PC-3 (cell line): ENCODE measurements at regions not wholly inside any gene's neighbourhood (a gene's known extent, or its start where the extent isn't known, plus 50 kb on each side); places are given as distances from the start of the nearest gene placed in this dataset.

Experiments
- EZH2 ChIP-seq: fragments of 300-600 bp; sonication (generic); IDR thresholded peaks from one replicate; pipeline ENCODE4 v1.6.1; 2017; ENCODE audit warnings: antibody characterized with exemption, mild to moderate bottlenecking, low read length; ENCODE audit not compliant: unreplicated experiment
- EZH2phosphoT487 ChIP-seq: fragments of 300-600 bp; sonication (generic); IDR thresholded peaks from 2 replicates; pipeline ENCODE4 v1.6.1; 2018; ENCODE audit warnings: mild to moderate bottlenecking, antibody characterized with exemption, low read length, borderline replicate concordance
- TF ChIP-seq, protein P1 (sequence below): fragments of 300-600 bp; sonication (generic); conservative IDR thresholded peaks from 2 replicates; pipeline ENCODE4 v1.5.1; 2017; ENCODE audit warnings: antibody characterized with exemption, low read depth, mild to moderate bottlenecking, low read length

DNA sequence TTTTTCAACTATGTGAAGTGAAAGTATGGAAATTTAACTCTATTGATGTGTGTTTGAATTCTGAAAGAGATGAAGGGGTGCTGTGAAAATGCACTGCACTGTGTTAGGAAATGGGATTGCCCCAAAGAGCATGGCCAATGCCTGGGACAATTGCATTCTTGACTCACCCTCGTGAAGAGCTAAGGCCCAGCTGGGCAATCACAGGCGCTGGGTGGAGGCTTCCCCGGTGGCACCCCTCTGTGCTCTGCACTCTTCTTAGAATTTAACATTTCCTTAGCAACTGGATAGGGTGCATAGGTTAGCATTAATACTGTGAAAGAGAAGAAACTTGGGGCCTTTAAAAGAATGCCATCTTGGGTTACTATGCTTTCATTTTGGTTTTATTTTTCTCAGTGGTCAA lies 179.9 kb upstream of the GOLIM4 start:
- TF ChIP-seq, protein P1, sequence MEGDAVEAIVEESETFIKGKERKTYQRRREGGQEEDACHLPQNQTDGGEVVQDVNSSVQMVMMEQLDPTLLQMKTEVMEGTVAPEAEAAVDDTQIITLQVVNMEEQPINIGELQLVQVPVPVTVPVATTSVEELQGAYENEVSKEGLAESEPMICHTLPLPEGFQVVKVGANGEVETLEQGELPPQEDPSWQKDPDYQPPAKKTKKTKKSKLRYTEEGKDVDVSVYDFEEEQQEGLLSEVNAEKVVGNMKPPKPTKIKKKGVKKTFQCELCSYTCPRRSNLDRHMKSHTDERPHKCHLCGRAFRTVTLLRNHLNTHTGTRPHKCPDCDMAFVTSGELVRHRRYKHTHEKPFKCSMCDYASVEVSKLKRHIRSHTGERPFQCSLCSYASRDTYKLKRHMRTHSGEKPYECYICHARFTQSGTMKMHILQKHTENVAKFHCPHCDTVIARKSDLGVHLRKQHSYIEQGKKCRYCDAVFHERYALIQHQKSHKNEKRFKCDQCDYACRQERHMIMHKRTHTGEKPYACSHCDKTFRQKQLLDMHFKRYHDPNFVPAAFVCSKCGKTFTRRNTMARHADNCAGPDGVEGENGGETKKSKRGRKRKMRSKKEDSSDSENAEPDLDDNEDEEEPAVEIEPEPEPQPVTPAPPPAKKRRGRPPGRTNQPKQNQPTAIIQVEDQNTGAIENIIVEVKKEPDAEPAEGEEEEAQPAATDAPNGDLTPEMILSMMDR, result no peak
- no peak for TF ChIP-seq EZH2
- no peak for TF ChIP-seq EZH2phosphoT487
